Inferior parietal cortex (tissue), 1 donor: ENCODE measurements at regions not wholly inside any gene's neighbourhood (a gene's known extent, or its start where the extent isn't known, plus 50 kb on each side); places are given as distances from the start of the nearest gene placed in this dataset.

Experiments used
- DNase-seq: peaks from one replicate; pipeline ENCODE4 v3.0.0-alpha.2; 2016; ENCODE audit errors: extremely low spot score

DNA sequence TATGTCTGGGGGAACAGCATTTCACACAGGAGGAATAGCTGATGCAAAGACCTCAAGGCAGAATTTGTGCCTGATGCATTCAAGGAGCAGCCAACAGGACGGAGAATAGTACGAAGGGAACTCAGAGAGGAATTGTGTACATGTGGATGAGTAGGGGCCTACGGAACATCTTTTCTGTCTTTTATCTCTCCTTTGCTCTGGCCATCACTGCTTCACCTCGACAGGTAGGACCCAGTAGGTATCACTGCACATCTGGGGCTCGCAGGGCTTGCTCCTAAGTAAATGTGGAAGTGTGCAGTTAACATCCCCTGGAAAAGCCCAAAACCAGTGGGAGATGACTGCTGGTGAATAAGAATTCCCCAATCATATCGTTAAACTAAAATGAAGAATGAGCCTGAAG, 56.4 kb upstream of the POU1F1 start:
- DNase-seq, result no peak

DNA sequence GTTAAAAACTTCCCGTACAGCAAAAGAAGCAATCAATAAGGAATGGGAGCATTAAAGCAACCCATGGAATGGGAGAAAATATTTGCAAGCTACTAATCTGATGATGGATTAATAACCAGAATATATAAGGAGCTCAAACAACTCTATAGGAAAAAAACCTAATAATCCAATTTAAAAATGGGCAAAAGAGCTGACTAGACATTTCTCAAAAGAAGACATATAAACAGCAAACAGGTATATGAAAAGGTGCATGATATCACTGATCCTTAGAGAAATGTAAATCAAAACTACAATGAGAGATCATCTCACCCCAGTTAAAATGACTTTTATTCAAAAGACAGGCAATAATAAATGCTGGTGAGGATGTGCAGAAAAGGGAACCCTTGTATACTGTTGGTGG, 52.7 kb upstream of the POU1F1 start:
- no peak for DNase-seq
